ENCODE measurements at regions not wholly inside any gene's neighbourhood (a gene's known extent, or its start where the extent isn't known, plus 50 kb on each side); places are given as distances from the start of the nearest gene placed in this dataset.

- DNase-seq: no peak
Observed at GRCh38 chr3:84885199-84885882, 73.4 kb upstream of the CADM2 start.

- no peak for DNase-seq
Observed at GRCh38 chr3:84891851-84892250, 66.9 kb upstream of the CADM2 start.

DNA sequence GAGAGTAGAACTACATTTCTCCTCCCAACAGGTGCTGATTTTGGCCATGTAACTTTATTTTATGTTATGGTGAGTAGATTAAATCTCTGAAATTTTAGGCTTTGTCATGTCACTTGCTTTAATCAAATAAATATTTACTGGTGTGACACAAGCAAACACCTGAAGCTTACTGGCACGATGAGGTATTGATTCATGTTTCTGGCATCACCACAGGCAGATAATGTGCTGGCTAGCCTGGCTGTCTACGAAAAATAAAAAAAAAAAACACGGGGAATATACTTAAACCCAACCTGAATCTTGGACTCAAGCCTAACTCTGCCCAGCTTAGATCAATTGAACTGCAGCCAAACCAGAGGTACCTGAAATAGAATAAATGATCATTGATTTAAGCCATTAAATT lies 65.6 kb upstream of the CADM2 start:
- DNase-seq: no peak

DNA sequence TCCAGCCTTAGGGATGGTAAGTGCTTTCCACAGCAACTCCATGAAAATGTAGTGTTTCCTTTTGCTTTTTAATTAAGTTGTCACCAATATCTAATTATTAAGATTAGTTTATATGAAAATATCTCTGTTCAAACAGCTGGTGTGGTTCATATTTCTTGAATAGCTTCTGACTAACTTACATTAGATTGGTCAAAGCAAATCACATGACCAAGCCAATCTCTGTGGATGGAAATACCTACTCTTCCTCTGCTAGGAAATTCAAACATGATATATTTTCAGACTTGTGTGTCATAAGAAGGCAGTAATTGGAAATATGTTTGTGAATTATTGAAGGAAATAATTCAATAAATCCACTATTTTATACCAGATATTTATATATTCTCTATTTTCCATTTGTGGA lies 54.6 kb upstream of the CADM2 start:
- DNase-seq: no peak

DNA sequence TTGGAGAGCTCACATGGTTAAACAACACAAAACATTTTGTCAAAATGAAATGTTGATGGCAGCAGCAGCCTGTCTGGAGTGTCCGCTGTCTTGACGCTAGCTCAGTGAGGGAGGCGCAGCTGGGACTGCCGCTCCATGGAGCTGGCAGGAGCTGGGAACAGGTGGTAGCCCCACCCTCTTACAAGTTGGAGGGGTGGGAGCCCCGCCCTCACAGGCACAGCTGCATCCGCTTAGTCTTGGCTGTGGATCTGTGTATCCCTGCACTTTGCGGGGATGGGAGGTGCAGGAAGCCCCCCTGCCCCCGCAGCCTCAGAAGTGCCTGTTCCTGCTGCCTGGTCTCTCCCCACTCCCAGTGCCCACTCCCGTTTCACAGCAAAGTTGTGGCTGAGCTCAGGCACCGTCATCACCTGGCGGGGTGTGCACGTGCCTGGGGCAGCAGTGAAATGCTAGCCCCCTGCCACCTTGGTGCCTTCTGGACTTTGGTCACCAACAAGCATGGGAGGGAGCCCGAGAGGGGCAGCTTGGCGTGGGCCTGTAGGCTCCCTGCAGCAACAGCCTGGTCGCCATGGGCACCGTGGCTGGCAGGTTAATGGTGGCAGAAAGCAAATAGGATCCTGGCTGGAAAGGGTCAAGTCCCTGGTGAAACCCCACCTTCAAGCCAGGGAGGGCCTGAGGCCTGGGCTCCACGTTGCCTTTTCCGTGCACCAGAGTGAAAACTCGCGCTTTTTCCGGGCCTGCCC lies 53.8 kb upstream of the CADM2 start:
- DNase-seq: no peak

- no peak for DNase-seq
Observed at GRCh38 chr3:84905556-84905920, 53.3 kb upstream of the CADM2 start.

DNA sequence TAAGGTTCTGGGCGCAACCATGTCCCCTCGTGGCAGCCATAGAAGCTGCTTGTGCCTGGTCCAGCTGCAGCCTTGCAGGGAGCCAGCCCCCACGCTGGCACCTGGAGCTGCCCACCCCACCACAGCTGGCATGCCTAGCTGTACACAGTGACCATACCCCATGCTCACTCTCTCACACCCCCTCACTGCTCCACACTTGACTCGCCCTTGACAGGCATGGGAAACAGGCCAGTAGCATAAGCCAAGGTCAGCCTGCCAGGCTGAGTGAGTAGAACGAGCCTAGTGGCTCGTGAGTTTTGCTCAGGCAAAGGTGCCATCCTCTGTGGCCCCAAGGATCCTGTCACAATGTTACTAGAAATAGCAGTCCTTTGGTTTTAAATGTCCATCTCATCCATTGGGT lies 52.7 kb upstream of the CADM2 start:
- no peak for DNase-seq
